Vagina (tissue), 2 donors: ENCODE measurements at regions not wholly inside any gene's neighbourhood (a gene's known extent, or its start where the extent isn't known, plus 50 kb on each side); places are given as distances from the start of the nearest gene placed in this dataset.

Experiments used
- DNase-seq, 2 donors: peaks; one replicate each; pipeline ENCODE4 v3.0.0-alpha.2; 2017; ENCODE audit errors: extremely low spot score in 2 of 2
- H3K27ac ChIP-seq: fragments of 200-600 bp; sonication (generic); one replicate; pipeline ENCODE4 v1.5.1; 2019
- H3K27me3 ChIP-seq: fragments of 200-600 bp; sonication (generic); one replicate; pipeline ENCODE4 v1.5.1; 2019
- H3K36me3 ChIP-seq, 2 donors: fragments of 200-600 bp; sonication (generic); one replicate each; pipeline ENCODE4 v1.5.1; 2017 to 2019
- H3K4me1 ChIP-seq: fragments of 200-600 bp; sonication (generic); one replicate; pipeline ENCODE4 v1.5.1; 2019
- H3K4me3 ChIP-seq, 2 donors: fragments of 200-600 bp; sonication (generic); 1 replicate in 1 of 2; 2 replicates in 1 of 2; pipeline ENCODE4 v1.5.1; 2016 to 2019
- H3K9me3 ChIP-seq: fragments of 200-600 bp; sonication (generic); one replicate; pipeline ENCODE4 v1.5.1; 2019
- CTCF ChIP-seq, 3 experiments: fragments of 450-650 bp in 2 of 3; fragments of 200-600 bp in 1 of 3; sonication (generic) in 1 of 3; IDR thresholded peaks; one replicate each; pipeline ENCODE4 v1.5.1; 2017 to 2019; ENCODE audit warnings: antibody characterized with exemption in 3 of 3, mild to moderate bottlenecking in 2 of 3, moderate library complexity in 2 of 3
- POLR2A ChIP-seq, 2 donors: fragments of 450-650 bp; IDR thresholded peaks; one replicate each; pipeline ENCODE4 v1.6.1; 2017; ENCODE audit warnings: antibody characterized with exemption in 2 of 2, mild to moderate bottlenecking in 2 of 2, moderate library complexity in 2 of 2
- POLR2AphosphoS5 ChIP-seq, 2 donors: sonication (generic); formaldehyde crosslinking; IDR thresholded peaks; one replicate each; pipeline ENCODE4 v1.9.0; 2017; ENCODE audit warnings: antibody characterized with exemption in 2 of 2, mild to moderate bottlenecking in 2 of 2, low read depth in 1 of 2; ENCODE audit not compliant: insufficient read depth in 1 of 2
- intact Hi-C: fragments of 100-400 bp; cut with DNase I; formaldehyde crosslinking; loops from one replicate; pipeline ENCODE4 v1.15.1; 2023

- Histone ChIP-seq H3K27ac (no peak overlapping the region), H3K4me3 (no peak overlapping the region), H3K4me1 (no peaks in the 10 kb centered on the region), H3K27me3 (no peaks in the 10 kb centered on the region), H3K36me3 (no peaks in the 10 kb centered on the region), H3K9me3 (no peaks in the 10 kb centered on the region)
- intact Hi-C loops = no loop called here
- no peak for DNase-seq
- TF ChIP-seq CTCF (IDR thresholded peaks at IDR 0.05) (no peak), POLR2A (IDR thresholded peaks at IDR 0.05) (no peak), POLR2AphosphoS5 (IDR thresholded peaks at IDR 0.05; ENCODE audit: insufficient read depth in 1 of 2, low read depth in 1 of 2) (no peak)
These were observed 101.1 kb upstream of the FRMD4A start for GRCh38 chr10:14431868-14432267.

DNA sequence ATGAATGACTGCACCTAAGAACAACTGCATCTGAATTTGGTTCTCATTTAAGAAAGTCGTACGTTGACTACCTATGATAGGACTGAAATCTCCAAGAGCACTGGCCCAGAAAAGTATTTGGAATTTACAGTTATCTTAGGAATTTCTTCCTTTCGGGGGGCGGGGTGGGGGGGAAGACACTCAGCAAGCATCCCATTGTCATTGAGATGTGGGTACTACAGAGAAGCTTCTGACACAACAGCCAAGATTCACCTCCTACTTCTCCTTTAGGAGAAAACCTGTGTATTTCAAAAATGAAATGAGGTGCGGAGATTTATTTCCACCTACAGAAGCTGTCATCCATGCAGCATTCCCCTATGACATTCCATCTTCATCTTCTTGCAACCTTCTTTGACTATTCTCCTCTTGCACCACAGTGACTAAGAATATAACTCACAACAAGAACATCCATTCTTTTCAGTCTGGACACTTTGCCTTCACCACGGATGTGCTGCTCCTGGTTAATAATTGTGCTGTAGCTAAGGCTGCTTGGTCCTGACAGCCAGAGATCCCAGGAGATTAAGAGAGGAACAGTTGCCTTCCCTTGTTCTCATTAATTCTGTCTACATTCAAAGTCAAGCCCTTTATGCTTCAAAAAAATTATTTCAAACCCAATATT, 98.4 kb upstream of the FRMD4A start:
- Histone ChIP-seq H3K27me3 (no peaks in the 10 kb centered on the region), H3K4me3 (no peak overlapping the region), H3K36me3 (no peaks in the 10 kb centered on the region), H3K4me1 (no peaks in the 10 kb centered on the region), H3K9me3 (no peaks in the 10 kb centered on the region), H3K27ac (no peak overlapping the region)
- no peak for DNase-seq
- intact Hi-C loops = no loop called here
- no peak for TF ChIP-seq POLR2A (IDR thresholded peaks at IDR 0.05)
- no peak for TF ChIP-seq CTCF (IDR thresholded peaks at IDR 0.05)
- TF ChIP-seq POLR2AphosphoS5 (IDR thresholded peaks at IDR 0.05; ENCODE audit: insufficient read depth in 1 of 2, low read depth in 1 of 2) = no peak

- no peaks in the 10 kb centered on the region for H3K36me3 ChIP-seq
- intact Hi-C loops = no loop called here
These were observed 94.3 kb upstream of the FRMD4A start for GRCh38 chr10:14425034-14425433.

GRCh38 chr10:14423111-14423744, 92.5 kb upstream of the FRMD4A start:
- intact Hi-C loops = no loop called here
- Histone ChIP-seq H3K27me3 (no peaks in the 10 kb centered on the region), H3K9me3 (no peaks in the 10 kb centered on the region), H3K4me1 (no peaks in the 10 kb centered on the region), H3K36me3 (no peaks in the 10 kb centered on the region), H3K27ac (no peak overlapping the region), H3K4me3 (no peak overlapping the region)
- no peak for TF ChIP-seq POLR2AphosphoS5 (IDR thresholded peaks at IDR 0.05; ENCODE audit: insufficient read depth in 1 of 2, low read depth in 1 of 2)
- DNase-seq = no peak

More at GRCh38 chr10:14425034-14425433, 94.3 kb upstream of the FRMD4A start:
- TF ChIP-seq POLR2AphosphoS5 (IDR thresholded peaks at IDR 0.05; ENCODE audit: insufficient read depth in 1 of 2, low read depth in 1 of 2) (no peak), CTCF (IDR thresholded peaks at IDR 0.05) (no peak), POLR2A (IDR thresholded peaks at IDR 0.05) (no peak)
- no peak for DNase-seq
- Histone ChIP-seq H3K4me1 (no peaks in the 10 kb centered on the region), H3K27ac (no peak overlapping the region), H3K4me3 (no peak overlapping the region), H3K27me3 (no peaks in the 10 kb centered on the region), H3K9me3 (no peaks in the 10 kb centered on the region)

GRCh38 chr10:14422431-14422830, 91.7 kb upstream of the FRMD4A start:
- no peak overlapping the region for H3K4me3 ChIP-seq
- no peaks in the 10 kb centered on the region for H3K4me1 ChIP-seq
- intact Hi-C loops = no loop called here
- no peaks in the 10 kb centered on the region for H3K36me3 ChIP-seq
- H3K27ac ChIP-seq = no peak overlapping the region
- DNase-seq = no peak
- TF ChIP-seq CTCF (IDR thresholded peaks at IDR 0.05) (no peak), POLR2A (IDR thresholded peaks at IDR 0.05) (no peak), POLR2AphosphoS5 (IDR thresholded peaks at IDR 0.05; ENCODE audit: insufficient read depth in 1 of 2, low read depth in 1 of 2) (no peak)
- no peaks in the 10 kb centered on the region for H3K9me3 ChIP-seq
- no peaks in the 10 kb centered on the region for H3K27me3 ChIP-seq
